Suprapubic skin (tissue), 3 donors: ENCODE measurements at regions not wholly inside any gene's neighbourhood (a gene's known extent, or its start where the extent isn't known, plus 50 kb on each side); places are given as distances from the start of the nearest gene placed in this dataset.

Experiments used
- CTCF ChIP-seq, 2 donors: fragments of 200-600 bp in 1 of 2; fragments of 450-650 bp in 1 of 2; sonication (generic) in 1 of 2; IDR thresholded peaks; one replicate each; pipeline ENCODE4 v1.5.1; 2016 to 2019; ENCODE audit warnings: antibody characterized with exemption in 2 of 2, mild to moderate bottlenecking in 1 of 2, moderate library complexity in 1 of 2
- POLR2A ChIP-seq, 2 donors: fragments of 450-650 bp; IDR thresholded peaks; one replicate each; pipeline ENCODE4 v1.6.1; 2017; ENCODE audit warnings: antibody characterized with exemption in 2 of 2, mild to moderate bottlenecking in 2 of 2, moderate library complexity in 2 of 2

DNA sequence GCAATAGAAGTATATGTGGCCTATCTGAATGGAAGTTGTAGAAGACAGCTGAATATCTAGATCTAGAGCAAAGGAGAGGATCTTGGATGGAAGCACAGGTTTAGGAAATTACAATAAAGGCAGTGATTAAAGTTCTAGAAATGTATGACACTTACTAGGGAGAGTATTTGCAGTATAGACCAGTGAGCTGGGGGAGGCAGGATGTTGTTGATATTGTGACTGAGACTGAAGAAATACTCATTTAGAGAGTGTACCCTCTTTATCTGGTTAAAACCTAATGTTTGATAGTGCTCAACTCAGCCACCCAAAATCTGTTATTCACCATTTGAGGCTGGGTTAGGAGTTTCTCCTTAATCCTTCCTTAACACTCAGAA is 439.5 kb downstream of the GRXCR1 start:
- no peak for TF ChIP-seq POLR2A (IDR thresholded peaks at IDR 0.05)
- TF ChIP-seq CTCF (IDR thresholded peaks at IDR 0.05) = no peak
